Karpas-422 (cell line): ENCODE measurements at regions not wholly inside any gene's neighbourhood (a gene's known extent, or its start where the extent isn't known, plus 50 kb on each side); places are given as distances from the start of the nearest gene placed in this dataset.
"Not testable (repeated sequence)": the region's sequence is repeated elsewhere in the genome, so short reads cannot be mapped to it uniquely, and the experiment has no call there.

Experiments
- DNase-seq: peaks from one replicate; pipeline ENCODE4 v3.0.0-alpha.2; 2015
- H2AFZ ChIP-seq: fragments of 200-600 bp; sonication (generic); 2 replicates; pipeline ENCODE4 v1.6.1; 2014; ENCODE audit warnings: antibody characterized with exemption, low read length, mixed read lengths
- H3K27ac ChIP-seq: fragments of 200-600 bp; sonication (generic); 2 replicates; pipeline ENCODE4 v1.5.1; 2014; ENCODE audit warnings: mild to moderate bottlenecking, low read length, moderate library complexity
- H3K27me3 ChIP-seq: fragments of 200-600 bp; sonication (generic); 2 replicates; pipeline ENCODE4 v1.6.1; 2014; ENCODE audit warnings: low read length, mixed read lengths
- H3K36me3 ChIP-seq: fragments of 200-600 bp; sonication (generic); 2 replicates; pipeline ENCODE4 v1.6.1; 2014; ENCODE audit warnings: low read length, mixed read lengths; ENCODE audit not compliant: insufficient read depth
- H3K4me1 ChIP-seq: fragments of 200-600 bp; sonication (generic); 2 replicates; pipeline ENCODE4 v1.6.1; 2014; ENCODE audit warnings: mild to moderate bottlenecking, low read length, mixed read lengths
- H3K4me2 ChIP-seq: fragments of 200-600 bp; sonication (generic); 2 replicates; pipeline ENCODE4 v1.6.1; 2014; ENCODE audit warnings: low read length, low read depth, mild to moderate bottlenecking; ENCODE audit not compliant: poor library complexity, severe bottlenecking
- H3K4me3 ChIP-seq: fragments of 200-600 bp; sonication (generic); 2 replicates; pipeline ENCODE4 v1.5.1; 2014; ENCODE audit warnings: mild to moderate bottlenecking, antibody characterized with exemption, low read length, mixed read lengths
- H3K79me2 ChIP-seq: fragments of 200-600 bp; sonication (generic); 2 replicates; pipeline ENCODE4 v1.6.1; 2014; ENCODE audit warnings: mild to moderate bottlenecking, low read length, mixed read lengths
- H3K9ac ChIP-seq: fragments of 200-600 bp; sonication (generic); 2 replicates; pipeline ENCODE4 v1.6.0; 2014; ENCODE audit warnings: low read length
- H3K9me2 ChIP-seq: fragments of 200-600 bp; sonication (generic), shearing (Covaris generic); replicated peaks from 2 replicates; pipeline ENCODE4 v1.6.0; 2014; ENCODE audit warnings: mild to moderate bottlenecking, low read length, moderate library complexity; ENCODE audit not compliant: insufficient read depth
- H3K9me3 ChIP-seq: fragments of 300-700, 200-600 bp; sonication (generic); 2 replicates; pipeline ENCODE4 v1.6.1; 2014; ENCODE audit warnings: low read length, mixed read lengths
- H4K20me1 ChIP-seq: fragments of 200-600 bp; sonication (generic); 2 replicates; pipeline ENCODE4 v1.6.1; 2014; ENCODE audit warnings: mild to moderate bottlenecking, antibody characterized with exemption, low read length, low read depth; ENCODE audit not compliant: insufficient read depth

DNA sequence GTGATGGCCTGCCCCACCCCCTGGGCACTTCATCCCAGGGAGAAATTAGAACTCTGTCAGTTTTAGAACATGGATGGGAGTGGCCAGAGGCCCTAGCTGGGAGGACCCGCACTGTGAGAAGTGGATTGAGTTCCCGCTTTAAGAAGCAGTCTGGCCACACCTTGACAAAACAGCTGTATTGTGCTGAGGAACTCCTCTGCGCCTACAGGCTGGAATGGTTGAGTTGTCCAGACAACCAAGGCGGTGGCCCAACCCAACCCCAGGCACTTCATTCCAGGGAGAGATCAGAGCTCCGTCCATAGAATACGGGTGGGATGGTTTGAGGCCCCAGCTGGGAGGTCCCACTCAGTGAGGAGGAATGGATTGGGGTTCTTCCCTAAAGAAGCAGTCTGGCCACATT, 196.0 kb downstream of the TMEM26 start:
- H3K4me2 ChIP-seq = no peak overlapping the region
- no peaks in the 10 kb centered on the region for H3K4me1 ChIP-seq
- H4K20me1 ChIP-seq = no peaks in the 10 kb centered on the region
- no peaks in the 10 kb centered on the region for H3K79me2 ChIP-seq
- DNase-seq = no peak
- no peaks in the 10 kb centered on the region for H3K36me3 ChIP-seq
- no peak overlapping the region for H3K9ac ChIP-seq
- no peaks in the 10 kb centered on the region for H3K27me3 ChIP-seq
- H3K4me3 ChIP-seq = no peak overlapping the region
- H3K9me3 ChIP-seq = no peaks in the 10 kb centered on the region
- no peak overlapping the region for H3K27ac ChIP-seq
- H3K9me2 ChIP-seq = no peaks in the 10 kb centered on the region; the same call in 1 of the 2 replicates
- H2AFZ ChIP-seq = no peak overlapping the region

DNA sequence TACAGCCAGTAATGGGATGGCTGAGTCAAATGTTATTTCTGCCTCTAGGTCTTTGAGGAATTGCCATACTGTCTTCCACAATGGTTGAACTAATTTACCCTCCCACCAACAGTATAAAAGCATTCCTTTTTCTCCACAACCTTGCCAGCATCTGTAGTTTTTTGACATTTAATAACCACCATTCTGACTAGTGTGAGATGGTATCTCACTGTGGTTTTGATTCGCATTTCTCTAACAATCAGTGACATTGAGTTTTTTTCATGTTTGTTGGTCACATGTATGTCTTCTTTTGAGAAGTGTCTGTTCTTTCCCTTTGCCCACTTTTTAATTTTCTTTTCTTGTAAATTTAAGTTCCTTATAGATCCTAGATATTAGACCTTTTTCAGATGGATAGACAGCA, 200.9 kb downstream of the TMEM26 start:
- H3K27me3 ChIP-seq, H3K36me3 ChIP-seq, H4K20me1 ChIP-seq, H3K9me2 ChIP-seq, H3K4me3 ChIP-seq, H3K9me3 ChIP-seq, H3K27ac ChIP-seq, H3K9ac ChIP-seq, DNase-seq, H3K4me2 ChIP-seq, H3K79me2 ChIP-seq, H3K4me1 ChIP-seq, H2AFZ ChIP-seq: not testable (repeated sequence)

DNA sequence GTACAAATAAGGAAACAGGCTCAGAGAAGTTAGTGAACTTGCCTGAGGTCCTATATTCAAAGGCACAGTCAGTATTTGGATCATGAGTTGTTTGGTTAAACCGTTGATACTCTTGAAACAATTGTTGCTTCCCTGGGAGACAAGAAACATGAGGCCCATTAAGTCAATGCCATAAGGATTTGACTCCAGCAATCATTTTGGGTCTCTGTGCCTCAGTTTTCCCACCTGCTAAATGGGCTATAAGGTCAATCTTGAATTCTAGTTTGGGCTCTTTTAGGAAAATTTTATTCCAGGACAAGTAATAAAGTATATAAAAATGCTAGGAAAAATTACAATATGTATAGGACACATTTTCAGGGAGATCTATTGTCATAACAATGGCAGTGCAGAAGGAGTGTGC, 202.1 kb downstream of the TMEM26 start:
- no peaks in the 10 kb centered on the region; the same call in 1 of the 2 replicates for H3K9me2 ChIP-seq
- H3K4me3 ChIP-seq = no peak overlapping the region
- H2AFZ ChIP-seq = no peak overlapping the region
- no peaks in the 10 kb centered on the region for H3K27me3 ChIP-seq
- H3K4me1 ChIP-seq = no peaks in the 10 kb centered on the region
- no peak overlapping the region for H3K4me2 ChIP-seq
- H3K36me3 ChIP-seq = no peaks in the 10 kb centered on the region
- H3K9ac ChIP-seq = no peak overlapping the region
- no peaks in the 10 kb centered on the region for H3K79me2 ChIP-seq
- no peak overlapping the region for H3K27ac ChIP-seq
- no peaks in the 10 kb centered on the region for H3K9me3 ChIP-seq
- DNase-seq = no peak
- H4K20me1 ChIP-seq = no peaks in the 10 kb centered on the region

DNA sequence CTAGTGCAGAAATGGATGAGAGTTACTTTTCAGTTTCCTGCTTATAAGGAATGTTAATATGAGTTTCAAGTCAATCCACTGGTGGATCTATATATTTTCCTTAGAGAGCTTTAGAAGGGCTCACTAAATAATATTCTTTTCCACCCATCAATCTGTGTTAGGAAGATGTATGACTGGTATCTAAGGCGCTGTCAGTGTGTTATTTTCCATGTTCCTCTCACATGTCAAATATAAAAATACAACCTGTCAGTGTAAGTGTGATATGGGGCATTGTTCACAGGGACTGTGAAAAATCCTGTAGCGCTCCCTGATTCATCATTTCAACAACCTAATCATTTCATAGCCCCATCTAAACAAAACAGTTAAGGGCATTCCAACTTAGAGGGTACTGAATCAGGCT, 203.1 kb downstream of the TMEM26 start:
- Histone ChIP-seq H3K9me3 (no peaks in the 10 kb centered on the region), H3K4me1 (no peaks in the 10 kb centered on the region), H2AFZ (no peak overlapping the region), H3K4me3 (no peak overlapping the region), H4K20me1 (no peaks in the 10 kb centered on the region), H3K27ac (no peak overlapping the region), H3K27me3 (no peaks in the 10 kb centered on the region), H3K79me2 (no peaks in the 10 kb centered on the region), H3K9ac (no peak overlapping the region), H3K36me3 (no peaks in the 10 kb centered on the region), H3K4me2 (no peak overlapping the region), H3K9me2 (no peaks in the 10 kb centered on the region)
- DNase-seq = no peak

DNA sequence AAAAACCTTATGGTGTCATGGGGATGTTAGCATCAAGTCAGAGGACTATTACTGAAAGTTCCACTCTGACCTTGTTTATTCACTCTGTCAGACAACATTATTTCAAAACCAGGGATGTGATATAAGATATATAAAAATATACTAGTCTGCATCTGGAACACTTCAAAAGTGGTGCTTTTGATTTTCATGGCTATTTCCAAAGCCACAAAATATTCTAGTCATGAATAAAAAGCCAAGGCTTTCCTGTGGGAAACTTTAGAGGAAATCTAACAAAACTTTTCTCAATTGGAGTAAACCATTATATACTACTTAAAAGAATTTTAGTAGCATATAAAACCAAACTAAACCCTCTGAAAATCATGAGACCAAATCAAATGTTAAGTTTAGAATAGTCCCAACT, 205.2 kb downstream of the TMEM26 start:
- H3K36me3 ChIP-seq = no peaks in the 10 kb centered on the region
- H3K4me3 ChIP-seq = no peak overlapping the region
- no peaks in the 10 kb centered on the region for H3K79me2 ChIP-seq
- H3K4me1 ChIP-seq = no peaks in the 10 kb centered on the region
- no peak overlapping the region for H2AFZ ChIP-seq
- H3K9me2 ChIP-seq = no peaks in the 10 kb centered on the region
- H4K20me1 ChIP-seq = no peaks in the 10 kb centered on the region
- H3K9me3 ChIP-seq = no peaks in the 10 kb centered on the region
- no peaks in the 10 kb centered on the region for H3K27me3 ChIP-seq
- no peak overlapping the region for H3K27ac ChIP-seq
- no peak for DNase-seq
- H3K9ac ChIP-seq = no peak overlapping the region
- H3K4me2 ChIP-seq = no peak overlapping the region

DNA sequence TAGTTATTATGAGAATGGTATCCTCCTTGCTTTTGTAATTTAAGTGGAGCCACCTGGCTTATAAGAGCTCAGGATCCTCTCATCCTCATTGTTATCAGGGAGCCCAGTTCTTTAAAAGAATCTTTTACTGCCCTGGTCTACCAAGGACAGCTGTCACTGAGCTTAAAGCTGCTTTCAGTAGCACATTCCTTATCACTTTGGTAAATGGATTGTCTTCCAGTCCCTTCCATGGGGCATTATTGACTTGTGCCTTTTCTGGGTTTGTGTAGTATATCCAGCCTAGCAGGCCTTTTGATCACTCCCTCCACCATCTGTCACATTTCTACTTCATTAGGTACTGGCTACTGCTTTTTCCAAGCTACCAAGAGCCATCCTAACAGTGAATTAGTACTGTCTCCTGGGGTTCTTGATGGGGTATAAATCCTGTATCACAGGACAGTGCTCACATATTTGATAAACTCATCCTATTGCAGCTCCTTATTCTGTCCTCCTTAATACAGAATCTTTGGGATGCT, 208.9 kb downstream of the TMEM26 start:
- Histone ChIP-seq H3K27ac (no peak overlapping the region), H3K4me2 (no peak overlapping the region), H3K79me2 (no peaks in the 10 kb centered on the region), H3K9ac (no peak overlapping the region), H4K20me1 (no peaks in the 10 kb centered on the region), H3K9me3 (no peaks in the 10 kb centered on the region), H3K9me2 (no peaks in the 10 kb centered on the region), H2AFZ (no peak overlapping the region), H3K4me1 (no peaks in the 10 kb centered on the region), H3K27me3 (no peaks in the 10 kb centered on the region), H3K4me3 (no peak overlapping the region), H3K36me3 (no peaks in the 10 kb centered on the region)
- DNase-seq = no peak

DNA sequence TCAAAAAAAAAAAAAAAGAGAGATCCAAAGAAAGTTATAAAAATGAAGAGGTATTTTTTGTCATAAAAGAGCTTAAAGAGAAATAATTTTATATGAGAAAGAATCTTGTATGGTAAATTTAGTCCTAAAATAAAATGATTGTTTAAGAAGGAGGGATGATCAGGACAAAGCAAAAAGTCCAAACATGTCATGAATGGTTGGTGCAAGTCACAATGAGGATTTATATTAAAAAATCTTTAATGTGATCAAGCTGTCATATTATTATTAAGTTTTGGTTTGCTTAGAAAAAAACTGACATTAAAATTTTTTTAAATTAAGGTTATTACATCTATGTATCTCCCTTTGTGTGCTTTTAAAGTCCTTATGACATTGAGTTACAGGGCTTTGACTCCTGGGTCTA, 220.4 kb downstream of the TMEM26 start:
- Histone ChIP-seq H2AFZ (no peak overlapping the region), H3K9me3 (no peaks in the 10 kb centered on the region; the same call in 1 of the 2 replicates), H3K79me2 (no peaks in the 10 kb centered on the region), H3K9me2 (no peaks in the 10 kb centered on the region), H3K4me3 (no peak overlapping the region), H3K9ac (no peak overlapping the region), H3K4me2 (no peak overlapping the region), H4K20me1 (no peaks in the 10 kb centered on the region), H3K27ac (no peak overlapping the region), H3K4me1 (no peaks in the 10 kb centered on the region), H3K36me3 (no peaks in the 10 kb centered on the region), H3K27me3 (no peaks in the 10 kb centered on the region)
- DNase-seq = no peak

DNA sequence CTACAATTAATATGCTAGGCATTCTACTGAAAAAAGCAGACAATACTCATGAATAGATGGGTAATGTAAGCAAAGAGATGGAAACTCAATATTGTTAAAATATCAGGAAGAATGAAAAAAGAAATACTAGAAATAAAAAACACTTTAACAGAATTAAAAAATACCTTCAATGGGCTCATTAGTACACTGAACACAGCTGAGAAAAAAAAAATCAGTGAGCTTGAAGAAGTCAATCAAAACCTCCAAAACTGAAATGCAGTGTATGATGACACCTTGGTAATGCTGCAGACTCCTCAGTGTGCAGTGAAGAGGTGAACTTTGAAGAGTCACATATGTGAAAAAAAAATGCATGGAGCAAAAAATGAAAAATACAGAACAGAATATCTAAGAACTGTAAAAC, 227.2 kb downstream of the TMEM26 start:
- H3K4me2 ChIP-seq = no peak overlapping the region
- no peak overlapping the region for H3K27ac ChIP-seq
- H2AFZ ChIP-seq = no peak overlapping the region
- no peaks in the 10 kb centered on the region for H4K20me1 ChIP-seq
- H3K9me3 ChIP-seq = peaks cover 3% of the 10 kb centered on the region; the same call in 1 of the 2 replicates
- H3K9ac ChIP-seq = no peak overlapping the region
- no peaks in the 10 kb centered on the region for H3K27me3 ChIP-seq
- H3K36me3 ChIP-seq = no peaks in the 10 kb centered on the region
- H3K9me2 ChIP-seq = 0 out of 2 replicates have a peak, but pooled peaks cover 3% of the 10 kb centered on the region
- H3K4me1 ChIP-seq = no peaks in the 10 kb centered on the region
- DNase-seq = no peak
- H3K4me3 ChIP-seq = no peak overlapping the region
- no peaks in the 10 kb centered on the region for H3K79me2 ChIP-seq

DNA sequence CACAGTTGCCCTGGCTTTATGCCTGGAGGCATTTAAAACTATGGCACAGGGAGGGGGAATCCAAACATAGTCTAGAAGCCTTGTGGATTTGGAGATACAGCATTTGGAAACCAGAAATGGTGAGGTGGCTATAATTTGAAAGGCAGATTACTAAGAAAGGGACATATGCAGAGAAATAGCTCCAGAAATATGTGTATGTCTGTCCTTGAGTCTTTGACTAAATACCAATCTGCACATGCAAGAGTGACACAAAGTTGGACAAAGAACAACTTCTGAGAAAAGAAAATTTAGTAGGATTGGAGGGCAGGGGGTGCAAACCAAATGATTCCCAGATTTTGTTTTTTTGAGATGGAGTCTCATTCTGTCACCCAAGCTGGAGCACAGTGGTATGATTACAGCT, 229.6 kb downstream of the TMEM26 start:
- Histone ChIP-seq H3K4me3 (no peak overlapping the region), H3K27ac (no peak overlapping the region), H3K9ac (no peak overlapping the region), H3K79me2 (no peaks in the 10 kb centered on the region), H3K27me3 (no peaks in the 10 kb centered on the region), H3K36me3 (no peaks in the 10 kb centered on the region), H3K4me2 (no peak overlapping the region), H4K20me1 (no peaks in the 10 kb centered on the region), H2AFZ (no peak overlapping the region), H3K9me2 (0 out of 2 replicates have a peak, but pooled peaks cover 3% of the 10 kb centered on the region), H3K4me1 (no peaks in the 10 kb centered on the region), H3K9me3 (peaks cover 3% of the 10 kb centered on the region; the same call in 1 of the 2 replicates)
- DNase-seq = no peak
